ENCODE measurements at regions not wholly inside any gene's neighbourhood (a gene's known extent, or its start where the extent isn't known, plus 50 kb on each side); places are given as distances from the start of the nearest gene placed in this dataset.

GRCh38 chr6:147142684-147143245 is 61.5 kb upstream of the STXBP5 start:
- no peak overlapping the region for H3K4me3 ChIP-seq
- H3K4me2 ChIP-seq: no peak overlapping the region
- H3K36me3 ChIP-seq (replicated peaks; ENCODE audit: insufficient read depth, low read depth): no peaks in the 10 kb centered on the region
- no peaks in the 10 kb centered on the region for H3K27me3 ChIP-seq
- H4K20me1 ChIP-seq (ENCODE audit: insufficient read depth, poor library complexity, severe bottlenecking): no peaks in the 10 kb centered on the region
- no peak overlapping the region for H2AFZ ChIP-seq
- TF ChIP-seq, protein P1, sequence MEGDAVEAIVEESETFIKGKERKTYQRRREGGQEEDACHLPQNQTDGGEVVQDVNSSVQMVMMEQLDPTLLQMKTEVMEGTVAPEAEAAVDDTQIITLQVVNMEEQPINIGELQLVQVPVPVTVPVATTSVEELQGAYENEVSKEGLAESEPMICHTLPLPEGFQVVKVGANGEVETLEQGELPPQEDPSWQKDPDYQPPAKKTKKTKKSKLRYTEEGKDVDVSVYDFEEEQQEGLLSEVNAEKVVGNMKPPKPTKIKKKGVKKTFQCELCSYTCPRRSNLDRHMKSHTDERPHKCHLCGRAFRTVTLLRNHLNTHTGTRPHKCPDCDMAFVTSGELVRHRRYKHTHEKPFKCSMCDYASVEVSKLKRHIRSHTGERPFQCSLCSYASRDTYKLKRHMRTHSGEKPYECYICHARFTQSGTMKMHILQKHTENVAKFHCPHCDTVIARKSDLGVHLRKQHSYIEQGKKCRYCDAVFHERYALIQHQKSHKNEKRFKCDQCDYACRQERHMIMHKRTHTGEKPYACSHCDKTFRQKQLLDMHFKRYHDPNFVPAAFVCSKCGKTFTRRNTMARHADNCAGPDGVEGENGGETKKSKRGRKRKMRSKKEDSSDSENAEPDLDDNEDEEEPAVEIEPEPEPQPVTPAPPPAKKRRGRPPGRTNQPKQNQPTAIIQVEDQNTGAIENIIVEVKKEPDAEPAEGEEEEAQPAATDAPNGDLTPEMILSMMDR (IDR thresholded peaks at IDR 0.05; ENCODE audit: poor library complexity): no peak
- TF ChIP-seq EZH2 (IDR thresholded peaks at IDR 0.05; ENCODE audit: borderline replicate concordance) (no peak), EZH2phosphoT487 (IDR thresholded peaks at IDR 0.05; ENCODE audit: low read depth, severe bottlenecking, unreplicated experiment) (no peak)
- no peaks in the 10 kb centered on the region for H3K9me3 ChIP-seq (ENCODE audit: low read depth)
- H3K9me2 ChIP-seq (replicated peaks; ENCODE audit: insufficient read depth): no peaks in the 10 kb centered on the region
- peaks cover 4% of the 10 kb centered on the region for H3K4me1 ChIP-seq (ENCODE audit: insufficient read depth)
- H3K27ac ChIP-seq: peak overlapping the region; percentile 66
- DNase-seq (ENCODE audit: low spot score): no peak
- 80% methylated on average over 3 of the region's 3 CpGs for WGBS (ENCODE audit: low lambda C conversion rate, missing lambda C conversion rate)
- no peaks in the 10 kb centered on the region for H3K79me2 ChIP-seq

DNA sequence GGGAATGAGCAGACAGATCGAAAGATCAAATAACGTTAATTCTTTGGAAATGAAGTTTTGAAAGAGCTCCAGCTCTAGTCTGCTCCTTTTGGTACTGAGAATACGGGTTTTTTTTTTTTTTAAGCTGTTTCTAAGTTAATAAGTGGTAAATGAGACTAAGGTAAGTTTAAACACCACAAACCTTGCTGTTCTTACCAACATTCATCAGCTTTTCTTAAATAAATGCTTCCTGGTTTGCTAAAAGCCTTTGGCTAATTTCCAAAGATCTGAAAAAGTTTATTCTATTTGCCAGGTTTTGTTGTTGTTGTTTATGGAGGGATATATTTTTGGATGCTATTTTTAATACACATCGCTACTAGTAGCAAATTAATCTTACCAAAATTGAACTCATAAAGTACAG is 55.1 kb upstream of the STXBP5 start:
- WGBS (ENCODE audit: low lambda C conversion rate, missing lambda C conversion rate): 87% methylated on average over 4 of the region's 4 CpGs
- Histone ChIP-seq H3K4me1 (ENCODE audit: insufficient read depth) (peaks cover 7% of the 10 kb centered on the region), H3K9me3 (ENCODE audit: low read depth) (no peaks in the 10 kb centered on the region), H4K20me1 (ENCODE audit: insufficient read depth, poor library complexity, severe bottlenecking) (no peaks in the 10 kb centered on the region), H3K27ac (peak overlapping the region; percentile 35), H2AFZ (no peak overlapping the region), H3K4me2 (no peak overlapping the region), H3K4me3 (no peak overlapping the region), H3K36me3 (replicated peaks; ENCODE audit: insufficient read depth, low read depth) (no peaks in the 10 kb centered on the region), H3K79me2 (no peaks in the 10 kb centered on the region), H3K27me3 (no peaks in the 10 kb centered on the region), H3K9me2 (replicated peaks; ENCODE audit: insufficient read depth) (no peaks in the 10 kb centered on the region)
- no peak for DNase-seq (ENCODE audit: low spot score)
- TF ChIP-seq, protein P1 (IDR thresholded peaks at IDR 0.05; ENCODE audit: poor library complexity): no peak
- TF ChIP-seq EZH2 (IDR thresholded peaks at IDR 0.05; ENCODE audit: borderline replicate concordance) (no peak), EZH2phosphoT487 (IDR thresholded peaks at IDR 0.05; ENCODE audit: low read depth, severe bottlenecking, unreplicated experiment) (no peak)

DNA sequence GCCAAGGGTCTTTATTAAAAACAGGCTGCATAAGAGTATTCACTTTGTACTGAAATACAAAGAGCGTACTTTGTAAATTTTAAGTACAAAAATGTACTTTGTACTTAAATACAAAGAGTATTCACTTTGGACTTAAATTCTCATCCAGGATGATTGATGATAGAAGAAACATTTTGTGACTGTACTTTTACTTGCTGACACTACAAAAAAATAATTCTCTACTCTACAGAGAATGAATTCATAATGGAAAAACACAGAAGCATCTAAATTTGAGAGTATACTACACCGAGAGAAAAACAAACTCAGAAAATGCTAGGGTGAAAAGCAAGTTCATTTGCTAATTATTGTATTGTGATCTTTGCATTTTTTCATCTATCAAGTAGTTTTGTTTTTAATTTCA is 54.4 kb upstream of the STXBP5 start:
- no peak overlapping the region for H3K4me3 ChIP-seq
- H4K20me1 ChIP-seq (ENCODE audit: insufficient read depth, poor library complexity, severe bottlenecking): no peaks in the 10 kb centered on the region
- H3K4me2 ChIP-seq: peak overlapping the region; percentile 27
- DNase-seq (ENCODE audit: low spot score): no peak
- no peaks in the 10 kb centered on the region for H3K36me3 ChIP-seq (replicated peaks; ENCODE audit: insufficient read depth, low read depth)
- no peaks in the 10 kb centered on the region for H3K9me2 ChIP-seq (replicated peaks; ENCODE audit: insufficient read depth)
- H3K79me2 ChIP-seq: no peaks in the 10 kb centered on the region
- H2AFZ ChIP-seq: no peak overlapping the region
- 94% methylated on average over 2 of the region's 2 CpGs for WGBS (ENCODE audit: low lambda C conversion rate, missing lambda C conversion rate)
- H3K27ac ChIP-seq: peak overlapping the region; percentile 47
- TF ChIP-seq EZH2 (IDR thresholded peaks at IDR 0.05; ENCODE audit: borderline replicate concordance) (no peak), EZH2phosphoT487 (IDR thresholded peaks at IDR 0.05; ENCODE audit: low read depth, severe bottlenecking, unreplicated experiment) (no peak)
- TF ChIP-seq, protein P1 (IDR thresholded peaks at IDR 0.05; ENCODE audit: poor library complexity): no peak
- H3K9me3 ChIP-seq (ENCODE audit: low read depth): no peaks in the 10 kb centered on the region
- peaks cover 9% of the 10 kb centered on the region for H3K4me1 ChIP-seq (ENCODE audit: insufficient read depth)
- H3K27me3 ChIP-seq: no peaks in the 10 kb centered on the region

All from hepatocyte (in vitro differentiated cells).